ENCODE measurements at regions not wholly inside any gene's neighbourhood (a gene's known extent, or its start where the extent isn't known, plus 50 kb on each side); places are given as distances from the start of the nearest gene placed in this dataset.

- TF ChIP-seq, protein P1, sequence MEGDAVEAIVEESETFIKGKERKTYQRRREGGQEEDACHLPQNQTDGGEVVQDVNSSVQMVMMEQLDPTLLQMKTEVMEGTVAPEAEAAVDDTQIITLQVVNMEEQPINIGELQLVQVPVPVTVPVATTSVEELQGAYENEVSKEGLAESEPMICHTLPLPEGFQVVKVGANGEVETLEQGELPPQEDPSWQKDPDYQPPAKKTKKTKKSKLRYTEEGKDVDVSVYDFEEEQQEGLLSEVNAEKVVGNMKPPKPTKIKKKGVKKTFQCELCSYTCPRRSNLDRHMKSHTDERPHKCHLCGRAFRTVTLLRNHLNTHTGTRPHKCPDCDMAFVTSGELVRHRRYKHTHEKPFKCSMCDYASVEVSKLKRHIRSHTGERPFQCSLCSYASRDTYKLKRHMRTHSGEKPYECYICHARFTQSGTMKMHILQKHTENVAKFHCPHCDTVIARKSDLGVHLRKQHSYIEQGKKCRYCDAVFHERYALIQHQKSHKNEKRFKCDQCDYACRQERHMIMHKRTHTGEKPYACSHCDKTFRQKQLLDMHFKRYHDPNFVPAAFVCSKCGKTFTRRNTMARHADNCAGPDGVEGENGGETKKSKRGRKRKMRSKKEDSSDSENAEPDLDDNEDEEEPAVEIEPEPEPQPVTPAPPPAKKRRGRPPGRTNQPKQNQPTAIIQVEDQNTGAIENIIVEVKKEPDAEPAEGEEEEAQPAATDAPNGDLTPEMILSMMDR (optimal IDR thresholded peaks at IDR 0.05 in 1 of 3, IDR thresholded peaks at IDR 0.05 in 1 of 3, conservative IDR thresholded peaks at IDR 0.05 in 1 of 3; ENCODE audit: extremely low read depth in 1 of 3, insufficient read depth in 2 of 3, low read length in 3 of 3): no peak
- no peak for TF ChIP-seq EZH2 (IDR thresholded peaks at IDR 0.05; ENCODE audit: low read length)
Measured at GRCh38 chr2:136441979-136442714, 323.2 kb upstream of the THSD7B start.

Measured in keratinocyte (primary cell).